HepG2 (cell line): ENCODE measurements at regions not wholly inside any gene's neighbourhood (a gene's known extent, or its start where the extent isn't known, plus 50 kb on each side); places are given as distances from the start of the nearest gene placed in this dataset.
"Not testable (repeated sequence)": the region's sequence is repeated elsewhere in the genome, so short reads cannot be mapped to it uniquely, and the experiment has no call there.

Experiments used
- ARID2 ChIP-seq: sonication (generic); formaldehyde crosslinking; IDR thresholded peaks from 2 replicates; pipeline ENCODE4 v1.8.1; 2022; ENCODE audit warnings: mild to moderate bottlenecking, missing genetic modification reagents, borderline replicate concordance
- BHLHE40 ChIP-seq: IDR thresholded peaks from 2 replicates; pipeline ENCODE4 v1.6.1; 2011; ENCODE audit warnings: low read length, improper control_type of control experiment
- CTCF ChIP-seq: sonication (generic); formaldehyde crosslinking; IDR thresholded peaks from 2 replicates; pipeline ENCODE4 v1.5.0; 2020; ENCODE audit warnings: mild to moderate bottlenecking, missing genetic modification reagents, moderate library complexity
- FOXO4 ChIP-seq: sonication (generic); formaldehyde crosslinking; conservative IDR thresholded peaks from 2 replicates; pipeline ENCODE4 v1.8.1; 2023; ENCODE audit warnings: missing genetic modification reagents
- MZF1 ChIP-seq: sonication (generic); formaldehyde crosslinking; IDR thresholded peaks from 2 replicates; pipeline ENCODE4 v1.8.1; 2023; ENCODE audit warnings: mild to moderate bottlenecking, missing genetic modification reagents, borderline replicate concordance
- NRL ChIP-seq: sonication (generic); formaldehyde crosslinking; IDR thresholded peaks from 2 replicates; pipeline ENCODE4 v1.5.0; 2020; ENCODE audit warnings: missing genetic modification reagents, mild to moderate bottlenecking, moderate library complexity, borderline replicate concordance
- SNAPC5 ChIP-seq: sonication (generic); formaldehyde crosslinking; IDR thresholded peaks from 2 replicates; pipeline ENCODE4 v1.8.1; 2023; ENCODE audit warnings: mild to moderate bottlenecking, missing genetic modification reagents, borderline replicate concordance
- SP1 ChIP-seq, 2 experiments: fragments of 450-650 bp in 1 of 2; sonication (generic) in 1 of 2; formaldehyde crosslinking in 1 of 2; IDR thresholded peaks; 2 replicates each; pipeline versions ENCODE4 v1.4.0 to v1.6.1; 2016 to 2020; ENCODE audit warnings: missing genetic modification reagents in 1 of 2
- ZNF513 ChIP-seq: sonication (generic); formaldehyde crosslinking; conservative IDR thresholded peaks from 2 replicates; pipeline ENCODE4 v1.5.0; 2020; ENCODE audit warnings: missing genetic modification reagents
- ZNF644 ChIP-seq: IDR thresholded peaks from 2 replicates; pipeline ENCODE4 v1.6.1; 2016; ENCODE audit warnings: low read depth
- ZNF646 ChIP-seq: sonication (generic); formaldehyde crosslinking; IDR thresholded peaks from 2 replicates; pipeline ENCODE4 v1.9.0; 2021; ENCODE audit warnings: mild to moderate bottlenecking, missing genetic modification reagents

- TF ChIP-seq CTCF (CRISPR knock-in tag); NRL (CRISPR knock-in tag); ARID2; ZNF513 (CRISPR knock-in tag); ZNF646; SNAPC5 (CRISPR knock-in tag); MZF1 (CRISPR knock-in tag); SP1 (IDR thresholded peaks at IDR 0.05); SP1 (CRISPR knock-in tag; IDR thresholded peaks at IDR 0.05); ZNF644 (CRISPR knock-in tag); BHLHE40; FOXO4 (CRISPR knock-in tag): not testable (repeated sequence)
Measured at GRCh38 chr4:14358544-14359160, 643.6 kb upstream of the CPEB2 start.
